Testis (tissue), 2 donors: ENCODE measurements at regions not wholly inside any gene's neighbourhood (a gene's known extent, or its start where the extent isn't known, plus 50 kb on each side); places are given as distances from the start of the nearest gene placed in this dataset.

Experiments
- POLR2A ChIP-seq: fragments of 450-650 bp; IDR thresholded peaks from one replicate; pipeline ENCODE4 v1.6.1; 2017; ENCODE audit warnings: antibody characterized with exemption, mild to moderate bottlenecking, moderate library complexity
- TF ChIP-seq, protein P1 (sequence below), 3 experiments: fragments of 450-650 bp in 2 of 3; fragments of 200-600 bp in 1 of 3; sonication (generic) in 1 of 3; IDR thresholded peaks; one replicate each; pipeline ENCODE4 v1.5.1; 2016 to 2019; ENCODE audit warnings: antibody characterized with exemption in 3 of 3, mild to moderate bottlenecking in 2 of 3, moderate library complexity in 1 of 3

DNA sequence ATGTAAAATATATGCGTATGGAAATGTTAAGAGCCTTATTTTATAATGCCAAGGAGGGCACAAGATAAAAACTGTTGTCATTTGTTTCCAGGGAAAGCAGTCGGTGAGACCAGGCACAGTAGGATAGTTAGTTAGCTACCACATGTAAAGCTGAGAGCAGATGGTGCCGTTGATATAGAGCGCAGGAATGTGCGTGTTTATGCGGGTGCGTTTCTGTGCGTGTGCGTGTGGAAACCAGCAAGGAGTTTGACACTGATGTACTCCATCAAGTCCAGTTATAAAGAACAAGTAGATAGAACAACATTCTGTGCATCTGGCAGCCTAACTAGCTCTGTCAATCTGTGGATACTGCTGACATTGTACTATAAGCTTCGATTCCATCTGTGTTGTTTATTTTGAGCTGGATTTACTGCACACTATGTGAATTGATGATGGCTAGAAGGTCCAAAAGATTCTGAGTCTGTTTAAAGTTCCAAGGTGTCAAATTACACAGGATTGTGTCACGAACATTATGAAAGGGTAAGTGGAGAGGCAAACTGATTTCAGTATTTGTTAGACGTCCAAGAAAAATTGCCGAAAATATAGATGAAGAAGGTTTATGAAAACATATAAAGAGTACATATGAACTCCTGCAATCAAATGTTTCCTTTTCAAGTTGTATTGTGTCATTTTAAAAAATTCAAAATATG lies 494.9 kb upstream of the MEF2C start:
- TF ChIP-seq, protein P1, sequence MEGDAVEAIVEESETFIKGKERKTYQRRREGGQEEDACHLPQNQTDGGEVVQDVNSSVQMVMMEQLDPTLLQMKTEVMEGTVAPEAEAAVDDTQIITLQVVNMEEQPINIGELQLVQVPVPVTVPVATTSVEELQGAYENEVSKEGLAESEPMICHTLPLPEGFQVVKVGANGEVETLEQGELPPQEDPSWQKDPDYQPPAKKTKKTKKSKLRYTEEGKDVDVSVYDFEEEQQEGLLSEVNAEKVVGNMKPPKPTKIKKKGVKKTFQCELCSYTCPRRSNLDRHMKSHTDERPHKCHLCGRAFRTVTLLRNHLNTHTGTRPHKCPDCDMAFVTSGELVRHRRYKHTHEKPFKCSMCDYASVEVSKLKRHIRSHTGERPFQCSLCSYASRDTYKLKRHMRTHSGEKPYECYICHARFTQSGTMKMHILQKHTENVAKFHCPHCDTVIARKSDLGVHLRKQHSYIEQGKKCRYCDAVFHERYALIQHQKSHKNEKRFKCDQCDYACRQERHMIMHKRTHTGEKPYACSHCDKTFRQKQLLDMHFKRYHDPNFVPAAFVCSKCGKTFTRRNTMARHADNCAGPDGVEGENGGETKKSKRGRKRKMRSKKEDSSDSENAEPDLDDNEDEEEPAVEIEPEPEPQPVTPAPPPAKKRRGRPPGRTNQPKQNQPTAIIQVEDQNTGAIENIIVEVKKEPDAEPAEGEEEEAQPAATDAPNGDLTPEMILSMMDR (IDR thresholded peaks at IDR 0.05) = no peak
- TF ChIP-seq POLR2A = no peak
